ENCODE measurements at regions not wholly inside any gene's neighbourhood (a gene's known extent, or its start where the extent isn't known, plus 50 kb on each side); places are given as distances from the start of the nearest gene placed in this dataset.

DNA sequence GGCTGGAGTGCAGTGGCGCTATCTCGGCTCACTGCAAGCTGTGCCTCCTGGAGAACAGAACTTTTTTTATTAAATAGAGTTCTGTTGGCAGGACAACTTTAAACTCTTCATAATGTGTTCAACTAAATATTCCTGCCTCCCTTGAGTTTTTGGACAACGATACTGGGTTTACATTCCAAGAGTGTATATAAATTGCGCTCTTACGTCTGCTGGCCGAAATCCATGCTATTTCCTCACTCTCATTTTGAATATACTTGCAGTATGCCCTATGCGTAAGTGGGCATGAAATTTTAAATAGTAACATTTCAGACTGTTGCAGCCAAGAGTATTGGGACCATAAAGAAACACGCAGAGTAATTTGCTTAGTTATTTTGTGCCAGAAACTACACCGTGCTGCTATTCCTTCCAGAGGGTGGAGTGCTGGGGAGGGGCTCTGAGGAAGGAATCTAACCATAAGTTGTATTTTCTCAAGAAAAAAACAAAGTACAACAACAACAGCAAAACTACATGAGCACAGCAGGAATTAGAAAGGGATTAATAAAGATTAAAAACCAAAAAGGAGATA is 480.0 kb downstream of the NLGN4X start:
- Mint-ChIP-seq H3K4me1 (ENCODE audit: low read depth) (no peaks in the 10 kb centered on the region), H3K27ac (ENCODE audit: unreplicated experiment) (no peak overlapping the region), H3K4me3 (ENCODE audit: unreplicated experiment) (no peak overlapping the region), H3K36me3 (ENCODE audit: low read depth) (no peaks in the 10 kb centered on the region), H3K9me3 (ENCODE audit: low read depth) (peaks cover 15% of the 10 kb centered on the region), H3K27me3 (ENCODE audit: low read depth) (no peaks in the 10 kb centered on the region)
- DNase-seq (ENCODE audit: low spot score), result no peak
- TF ChIP-seq CTCF (IDR thresholded peaks at IDR 0.05), result no peak

DNA sequence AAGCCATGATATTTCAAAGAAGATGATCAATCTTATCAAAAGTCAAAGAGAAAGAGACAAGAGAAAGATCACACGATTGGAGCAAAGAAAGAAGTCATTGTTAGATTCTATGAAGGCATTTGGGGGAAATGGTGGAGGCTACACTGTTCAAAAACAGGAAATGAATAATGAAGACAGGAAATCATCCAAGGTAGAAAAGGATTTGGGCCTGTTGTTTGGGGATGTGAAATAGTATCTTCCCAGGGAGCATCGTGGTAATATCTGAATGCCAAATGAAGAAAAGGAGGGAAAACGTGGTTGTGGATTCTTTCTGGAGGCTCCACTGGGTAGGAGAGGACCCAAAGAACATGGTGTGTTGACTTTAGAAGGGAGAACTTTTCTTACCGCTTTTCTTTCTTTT is 482.4 kb downstream of the NLGN4X start:
- H3K36me3 Mint-ChIP-seq (ENCODE audit: low read depth), result no peaks in the 10 kb centered on the region

GRCh38 chrX:5733501-5733900 is 495.2 kb downstream of the NLGN4X start:
- DNase-seq (ENCODE audit: low spot score), result no peak
- Mint-ChIP-seq H3K27ac (ENCODE audit: unreplicated experiment) (no peak overlapping the region), H3K4me3 (ENCODE audit: unreplicated experiment) (no peak overlapping the region), H3K36me3 (ENCODE audit: low read depth) (no peaks in the 10 kb centered on the region), H3K27me3 (ENCODE audit: low read depth) (no peaks in the 10 kb centered on the region), H3K4me1 (ENCODE audit: low read depth) (no peaks in the 10 kb centered on the region), H3K9me3 (ENCODE audit: low read depth) (peaks cover 25% of the 10 kb centered on the region)
- no peak for TF ChIP-seq CTCF (IDR thresholded peaks at IDR 0.05)

More for the DNA sequence above, 482.4 kb downstream of the NLGN4X start:
- no peak for DNase-seq (ENCODE audit: low spot score)
- Mint-ChIP-seq H3K4me3 (ENCODE audit: unreplicated experiment) (no peak overlapping the region), H3K4me1 (ENCODE audit: low read depth) (no peaks in the 10 kb centered on the region), H3K27me3 (ENCODE audit: low read depth) (no peaks in the 10 kb centered on the region), H3K9me3 (ENCODE audit: low read depth) (peaks cover 8% of the 10 kb centered on the region), H3K27ac (ENCODE audit: unreplicated experiment) (no peak overlapping the region)
- no peak for TF ChIP-seq CTCF (IDR thresholded peaks at IDR 0.05)

GRCh38 chrX:5730556-5730955 is 498.1 kb downstream of the NLGN4X start:
- DNase-seq (ENCODE audit: low spot score), result no peak
- TF ChIP-seq CTCF (IDR thresholded peaks at IDR 0.05), result no peak
- Mint-ChIP-seq H3K36me3 (ENCODE audit: low read depth) (no peaks in the 10 kb centered on the region), H3K27ac (ENCODE audit: unreplicated experiment) (no peak overlapping the region), H3K9me3 (ENCODE audit: low read depth) (peaks cover 33% of the 10 kb centered on the region), H3K4me3 (ENCODE audit: unreplicated experiment) (no peak overlapping the region), H3K4me1 (ENCODE audit: low read depth) (no peaks in the 10 kb centered on the region), H3K27me3 (ENCODE audit: low read depth) (peaks cover 2% of the 10 kb centered on the region)

GRCh38 chrX:5726224-5726623 is 502.4 kb downstream of the NLGN4X start:
- no peaks in the 10 kb centered on the region for H3K4me1 Mint-ChIP-seq (ENCODE audit: low read depth)
- TF ChIP-seq CTCF (IDR thresholded peaks at IDR 0.05), result no peak
- no peak overlapping the region for H3K27ac Mint-ChIP-seq (ENCODE audit: unreplicated experiment)
- peaks cover 14% of the 10 kb centered on the region for H3K9me3 Mint-ChIP-seq (ENCODE audit: low read depth)
- DNase-seq (ENCODE audit: low spot score), result no peak
- H3K27me3 Mint-ChIP-seq (ENCODE audit: low read depth), result peaks cover 2% of the 10 kb centered on the region
- no peak overlapping the region for H3K4me3 Mint-ChIP-seq (ENCODE audit: unreplicated experiment)
- H3K36me3 Mint-ChIP-seq (ENCODE audit: low read depth), result no peaks in the 10 kb centered on the region
